ENCODE measurements at regions not wholly inside any gene's neighbourhood (a gene's known extent, or its start where the extent isn't known, plus 50 kb on each side); places are given as distances from the start of the nearest gene placed in this dataset.

DNA sequence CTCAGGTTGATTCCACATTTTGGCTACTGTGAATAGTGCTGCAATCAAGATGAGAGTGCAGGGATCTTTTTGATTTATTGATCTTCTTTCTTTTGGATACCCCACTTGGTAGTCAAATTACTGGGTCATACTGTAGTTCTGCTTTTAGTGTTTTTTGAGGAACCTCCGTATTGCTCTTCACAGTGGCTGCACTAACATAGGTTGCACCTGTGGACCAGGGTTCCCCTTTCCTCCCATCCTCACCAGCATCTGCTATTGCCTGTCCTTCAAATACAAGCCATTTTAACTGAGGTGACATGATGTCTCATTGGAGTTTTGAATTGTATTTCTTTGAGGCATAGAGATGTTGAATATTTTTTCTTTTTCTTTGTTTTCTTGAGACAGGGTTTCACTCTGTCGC, 152.5 kb upstream of the TMEM132C start:
- Histone ChIP-seq H3K4me2 (replicated peaks; ENCODE audit: low read depth, low read length, poor library complexity, severe bottlenecking) (no peak overlapping the region), H3K9ac (ENCODE audit: low read length) (no peak overlapping the region), H3K36me3 (replicated peaks in 1 of 2; ENCODE audit: control extremely low read depth in 1 of 2, control insufficient read depth in 1 of 2, extremely low read depth in 1 of 2, insufficient read depth in 2 of 2, low read length in 1 of 2) (no peaks in the 10 kb centered on the region), H4K20me1 (ENCODE audit: control insufficient read depth, insufficient read depth, low read length, poor library complexity, severe bottlenecking) (no peaks in the 10 kb centered on the region), H3K4me3 (ENCODE audit: control extremely low read depth in 1 of 5, extremely low read depth in 1 of 5, insufficient read depth in 1 of 5, low read depth in 2 of 5, low read length in 4 of 5) (no peak overlapping the region), H3K79me2 (ENCODE audit: control insufficient read depth, insufficient read depth, low read length) (no peaks in the 10 kb centered on the region), H3K4me1 (ENCODE audit: control insufficient read depth in 2 of 2, insufficient read depth in 2 of 2, low read length in 2 of 2) (no peaks in the 10 kb centered on the region), H3K27me3 (replicated peaks in 1 of 4; ENCODE audit: control extremely low read depth in 1 of 4, control insufficient read depth in 3 of 4, insufficient read depth in 4 of 4, low read length in 3 of 4) (no peaks in the 10 kb centered on the region), H3K27ac (ENCODE audit: low read length in 2 of 2) (no peak overlapping the region), H2AFZ (ENCODE audit: insufficient read depth, low read depth, low read length, poor library complexity, severe bottlenecking) (no peak overlapping the region), H3K9me3 (ENCODE audit: control extremely low read depth in 1 of 3, control insufficient read depth in 2 of 3, insufficient read depth in 1 of 3, low read length in 2 of 3) (peaks cover 0 to 17% (median 0%) of the 10 kb centered on the region in 3 donors)
- H3K4me1 Mint-ChIP-seq: peaks cover 5% of the 10 kb centered on the region
- CTCF ChIA-PET: no interaction called here
- DNase-seq (no peak), ATAC-seq (ENCODE audit: low read depth) (no peak)
- H3K4me3 Mint-ChIP-seq: no peak overlapping the region
- no peak overlapping the region for H3K27ac Mint-ChIP-seq
- H3K27me3 Mint-ChIP-seq: no peaks in the 10 kb centered on the region
- POLR2A ChIA-PET: no interaction called here
- TF ChIP-seq, protein P1, sequence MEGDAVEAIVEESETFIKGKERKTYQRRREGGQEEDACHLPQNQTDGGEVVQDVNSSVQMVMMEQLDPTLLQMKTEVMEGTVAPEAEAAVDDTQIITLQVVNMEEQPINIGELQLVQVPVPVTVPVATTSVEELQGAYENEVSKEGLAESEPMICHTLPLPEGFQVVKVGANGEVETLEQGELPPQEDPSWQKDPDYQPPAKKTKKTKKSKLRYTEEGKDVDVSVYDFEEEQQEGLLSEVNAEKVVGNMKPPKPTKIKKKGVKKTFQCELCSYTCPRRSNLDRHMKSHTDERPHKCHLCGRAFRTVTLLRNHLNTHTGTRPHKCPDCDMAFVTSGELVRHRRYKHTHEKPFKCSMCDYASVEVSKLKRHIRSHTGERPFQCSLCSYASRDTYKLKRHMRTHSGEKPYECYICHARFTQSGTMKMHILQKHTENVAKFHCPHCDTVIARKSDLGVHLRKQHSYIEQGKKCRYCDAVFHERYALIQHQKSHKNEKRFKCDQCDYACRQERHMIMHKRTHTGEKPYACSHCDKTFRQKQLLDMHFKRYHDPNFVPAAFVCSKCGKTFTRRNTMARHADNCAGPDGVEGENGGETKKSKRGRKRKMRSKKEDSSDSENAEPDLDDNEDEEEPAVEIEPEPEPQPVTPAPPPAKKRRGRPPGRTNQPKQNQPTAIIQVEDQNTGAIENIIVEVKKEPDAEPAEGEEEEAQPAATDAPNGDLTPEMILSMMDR (IDR thresholded peaks at IDR 0.05): no peak
- TF ChIP-seq EZH2 (IDR thresholded peaks at IDR 0.05; ENCODE audit: borderline replicate concordance, insufficient read depth, low read depth, low read length, poor library complexity, severe bottlenecking): no peak
- intact Hi-C loops (cut with micrococcal nuclease): no loop called here
- WGBS (ENCODE audit: insufficient coverage): 91% methylated on average over 1 of the region's 2 CpGs
- H3K9me3 Mint-ChIP-seq (ENCODE audit: insufficient read depth): peaks cover 7% of the 10 kb centered on the region

DNA sequence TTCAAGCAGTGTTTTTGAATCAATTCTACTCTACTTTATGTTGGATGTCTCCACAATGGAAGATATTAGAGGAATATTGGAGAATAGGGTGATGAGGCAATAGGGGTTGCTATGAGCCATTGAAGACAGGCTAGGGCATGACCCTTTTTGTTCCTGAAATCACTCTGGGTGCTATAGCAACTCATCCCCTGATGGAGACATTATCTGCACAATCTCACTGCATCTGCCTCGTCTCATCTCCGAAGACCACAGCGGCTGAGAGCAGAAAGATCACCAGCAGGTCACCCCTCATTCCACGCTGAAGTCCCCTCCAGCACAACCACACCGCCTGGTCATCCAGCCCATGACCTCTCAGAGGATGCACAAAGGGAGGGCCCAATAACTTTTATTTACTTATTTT, 150.4 kb upstream of the TMEM132C start:
- ChIA-PET POLR2A (no interaction called here), CTCF (no interaction called here)
- Mint-ChIP-seq H3K27ac (no peak overlapping the region), H3K4me3 (no peak overlapping the region), H3K4me1 (peaks cover 5% of the 10 kb centered on the region), H3K27me3 (no peaks in the 10 kb centered on the region), H3K9me3 (ENCODE audit: insufficient read depth) (peaks cover 7% of the 10 kb centered on the region)
- Histone ChIP-seq H4K20me1 (ENCODE audit: control insufficient read depth, insufficient read depth, low read length, poor library complexity, severe bottlenecking) (no peaks in the 10 kb centered on the region), H3K79me2 (ENCODE audit: control insufficient read depth, insufficient read depth, low read length) (no peaks in the 10 kb centered on the region), H3K36me3 (replicated peaks in 1 of 2; ENCODE audit: control extremely low read depth in 1 of 2, control insufficient read depth in 1 of 2, extremely low read depth in 1 of 2, insufficient read depth in 2 of 2, low read length in 1 of 2) (no peaks in the 10 kb centered on the region), H3K4me2 (replicated peaks; ENCODE audit: low read depth, low read length, poor library complexity, severe bottlenecking) (no peak overlapping the region), H3K4me1 (ENCODE audit: control insufficient read depth in 2 of 2, insufficient read depth in 2 of 2, low read length in 2 of 2) (no peaks in the 10 kb centered on the region), H3K9ac (ENCODE audit: low read length) (no peak overlapping the region), H2AFZ (ENCODE audit: insufficient read depth, low read depth, low read length, poor library complexity, severe bottlenecking) (no peak overlapping the region), H3K27ac (ENCODE audit: low read length in 2 of 2) (no peak overlapping the region), H3K27me3 (replicated peaks in 1 of 4; ENCODE audit: control extremely low read depth in 1 of 4, control insufficient read depth in 3 of 4, insufficient read depth in 4 of 4, low read length in 3 of 4) (no peaks in the 10 kb centered on the region), H3K9me3 (ENCODE audit: control extremely low read depth in 1 of 3, control insufficient read depth in 2 of 3, insufficient read depth in 1 of 3, low read length in 2 of 3) (peaks cover 0 to 24% (median 0%) of the 10 kb centered on the region in 3 donors), H3K4me3 (ENCODE audit: control extremely low read depth in 1 of 5, extremely low read depth in 1 of 5, insufficient read depth in 1 of 5, low read depth in 2 of 5, low read length in 4 of 5) (no peak overlapping the region)
- no peak for ATAC-seq (ENCODE audit: low read depth)
- DNase-seq: no peak
- TF ChIP-seq, protein P1 (IDR thresholded peaks at IDR 0.05): no peak
- WGBS (ENCODE audit: insufficient coverage): 95% methylated on average over 3 of the region's 5 CpGs
- intact Hi-C loops (cut with micrococcal nuclease): no loop called here

All from B cell (primary cell).